ENCODE measurements at regions not wholly inside any gene's neighbourhood (a gene's known extent, or its start where the extent isn't known, plus 50 kb on each side); places are given as distances from the start of the nearest gene placed in this dataset.

- no peak for TF ChIP-seq CTCF (IDR thresholded peaks at IDR 0.05)
- TF ChIP-seq POLR2A (IDR thresholded peaks at IDR 0.05), result no peak
These were observed 189.5 kb downstream of the ACTL7B start for GRCh38 chr9:108666240-108666784.
